ENCODE measurements at regions not wholly inside any gene's neighbourhood (a gene's known extent, or its start where the extent isn't known, plus 50 kb on each side); places are given as distances from the start of the nearest gene placed in this dataset.

DNA sequence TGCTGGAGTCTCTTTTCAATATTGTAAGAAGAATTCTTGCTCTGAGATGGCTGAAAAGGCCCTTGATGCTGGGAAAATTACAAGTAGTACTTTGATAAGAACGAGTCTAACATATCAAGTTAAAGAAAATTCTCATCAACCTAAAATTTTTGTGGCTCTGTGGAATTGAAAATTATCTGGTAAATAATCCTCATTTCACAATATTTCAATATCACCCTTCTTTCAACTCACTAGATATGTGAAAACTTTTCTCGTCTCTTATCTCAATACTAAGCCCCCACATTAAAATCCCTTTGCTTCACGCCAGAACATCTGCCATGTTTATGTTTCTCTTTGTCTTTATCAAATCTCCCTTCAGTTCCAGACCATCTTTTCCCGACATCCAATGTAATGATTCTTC, 448.8 kb downstream of the ZNF516 start:
- no TSS peak for BruUV-seq (replicated peaks)
- Histone ChIP-seq H3K4me1 (replicated peaks; ENCODE audit: insufficient read depth) (no peaks in the 10 kb centered on the region), H4K20me1 (ENCODE audit: insufficient read depth) (no peaks in the 10 kb centered on the region), H3K4me2 (no peak overlapping the region), H2AFZ (no peak overlapping the region), H3K9me3 (ENCODE audit: insufficient read depth, low read depth) (no peaks in the 10 kb centered on the region), H3K9me2 (ENCODE audit: insufficient read depth) (no peaks in the 10 kb centered on the region), H3K36me3 (ENCODE audit: low read depth) (no peaks in the 10 kb centered on the region), H3K4me3 (no peak overlapping the region), H3F3A (ENCODE audit: insufficient read depth, low read depth) (no peaks in the 10 kb centered on the region), H3K27me3 (ENCODE audit: insufficient read depth, low read depth) (peaks cover 31% of the 10 kb centered on the region; the same call in 1 of the 2 replicates), H3K79me2 (ENCODE audit: low read depth) (no peaks in the 10 kb centered on the region), H3K27ac (no peak overlapping the region)
- TF ChIP-seq, protein P1, sequence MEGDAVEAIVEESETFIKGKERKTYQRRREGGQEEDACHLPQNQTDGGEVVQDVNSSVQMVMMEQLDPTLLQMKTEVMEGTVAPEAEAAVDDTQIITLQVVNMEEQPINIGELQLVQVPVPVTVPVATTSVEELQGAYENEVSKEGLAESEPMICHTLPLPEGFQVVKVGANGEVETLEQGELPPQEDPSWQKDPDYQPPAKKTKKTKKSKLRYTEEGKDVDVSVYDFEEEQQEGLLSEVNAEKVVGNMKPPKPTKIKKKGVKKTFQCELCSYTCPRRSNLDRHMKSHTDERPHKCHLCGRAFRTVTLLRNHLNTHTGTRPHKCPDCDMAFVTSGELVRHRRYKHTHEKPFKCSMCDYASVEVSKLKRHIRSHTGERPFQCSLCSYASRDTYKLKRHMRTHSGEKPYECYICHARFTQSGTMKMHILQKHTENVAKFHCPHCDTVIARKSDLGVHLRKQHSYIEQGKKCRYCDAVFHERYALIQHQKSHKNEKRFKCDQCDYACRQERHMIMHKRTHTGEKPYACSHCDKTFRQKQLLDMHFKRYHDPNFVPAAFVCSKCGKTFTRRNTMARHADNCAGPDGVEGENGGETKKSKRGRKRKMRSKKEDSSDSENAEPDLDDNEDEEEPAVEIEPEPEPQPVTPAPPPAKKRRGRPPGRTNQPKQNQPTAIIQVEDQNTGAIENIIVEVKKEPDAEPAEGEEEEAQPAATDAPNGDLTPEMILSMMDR (conservative IDR thresholded peaks at IDR 0.05), result no peak
- TF ChIP-seq EZH2 (IDR thresholded peaks at IDR 0.05; ENCODE audit: low read depth), result no peak
- CTCF ChIA-PET, result no interaction called here
- POLR2A ChIA-PET (ENCODE audit: unreplicated experiment), result no interaction called here
- DNase-seq, result no peak
- intact Hi-C loops (cut with micrococcal nuclease; ENCODE audit: unreplicated experiment), result no loop called here

DNA sequence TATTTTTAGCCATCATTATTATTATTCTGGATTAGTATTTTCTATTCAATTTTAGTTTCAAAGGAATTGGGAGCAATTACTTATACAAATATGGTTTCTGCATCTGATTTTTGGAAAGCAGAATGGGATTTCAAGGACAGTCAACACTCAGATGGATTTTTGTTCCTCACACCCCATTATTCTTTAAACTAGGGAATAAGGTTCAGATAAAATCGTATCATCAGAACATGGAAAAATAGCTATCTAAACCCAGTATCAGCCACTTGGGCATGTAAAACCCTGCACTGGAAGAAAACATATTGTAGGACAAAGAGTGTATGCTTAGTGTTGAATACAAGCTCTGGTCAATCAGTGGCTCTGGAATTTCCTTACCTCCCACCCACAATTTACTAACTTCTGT, 452.5 kb downstream of the ZNF516 start:
- no peaks in the 10 kb centered on the region for H3K4me1 ChIP-seq (replicated peaks; ENCODE audit: insufficient read depth)
- intact Hi-C loops (cut with micrococcal nuclease; ENCODE audit: unreplicated experiment), result no loop called here
- no peak overlapping the region for H3K27ac ChIP-seq
- peaks cover 7% of the 10 kb centered on the region; the same call in 1 of the 2 replicates for H3K27me3 ChIP-seq (ENCODE audit: insufficient read depth, low read depth)
- H3K9me3 ChIP-seq (ENCODE audit: insufficient read depth, low read depth), result no peaks in the 10 kb centered on the region
- no peak overlapping the region for H3K4me3 ChIP-seq
- H3K4me2 ChIP-seq, result no peak overlapping the region
- no peak for TF ChIP-seq EZH2 (IDR thresholded peaks at IDR 0.05; ENCODE audit: low read depth)
- TF ChIP-seq, protein P1 (conservative IDR thresholded peaks at IDR 0.05), result no peak
- H2AFZ ChIP-seq, result no peak overlapping the region
- H4K20me1 ChIP-seq (ENCODE audit: insufficient read depth), result no peaks in the 10 kb centered on the region
- no peaks in the 10 kb centered on the region for H3K79me2 ChIP-seq (ENCODE audit: low read depth)
- BruUV-seq (replicated peaks), result no TSS peak
- DNase-seq, result no peak
- H3K36me3 ChIP-seq (ENCODE audit: low read depth), result no peaks in the 10 kb centered on the region
- no peaks in the 10 kb centered on the region for H3F3A ChIP-seq (ENCODE audit: insufficient read depth, low read depth)
- H3K9me2 ChIP-seq (ENCODE audit: insufficient read depth), result no peaks in the 10 kb centered on the region
- ChIA-PET POLR2A (ENCODE audit: unreplicated experiment) (no interaction called here), CTCF (no interaction called here)

- no peaks in the 10 kb centered on the region for H3K79me2 ChIP-seq (ENCODE audit: low read depth)
- no peak overlapping the region for H3K4me3 ChIP-seq
- no peak overlapping the region for H3K27ac ChIP-seq
- H3K4me1 ChIP-seq (replicated peaks; ENCODE audit: insufficient read depth), result no peaks in the 10 kb centered on the region
- H3K9me3 ChIP-seq (ENCODE audit: insufficient read depth, low read depth), result no peaks in the 10 kb centered on the region
- H3K4me2 ChIP-seq, result no peak overlapping the region
- intact Hi-C loops (cut with micrococcal nuclease; ENCODE audit: unreplicated experiment), result no loop called here
- H3K27me3 ChIP-seq (ENCODE audit: insufficient read depth, low read depth), result peaks cover 18% of the 10 kb centered on the region; the same call in 1 of the 2 replicates
- no peak overlapping the region for H2AFZ ChIP-seq
- H3K9me2 ChIP-seq (ENCODE audit: insufficient read depth), result no peaks in the 10 kb centered on the region
- POLR2A ChIA-PET (ENCODE audit: unreplicated experiment), result no interaction called here
- no TSS peak for BruUV-seq (replicated peaks)
- no peaks in the 10 kb centered on the region for H3F3A ChIP-seq (ENCODE audit: insufficient read depth, low read depth)
- DNase-seq, result no peak
- no peak for TF ChIP-seq EZH2 (IDR thresholded peaks at IDR 0.05; ENCODE audit: low read depth)
- TF ChIP-seq, protein P1 (conservative IDR thresholded peaks at IDR 0.05), result no peak
- H4K20me1 ChIP-seq (ENCODE audit: insufficient read depth), result no peaks in the 10 kb centered on the region
- no peaks in the 10 kb centered on the region for H3K36me3 ChIP-seq (ENCODE audit: low read depth)
- CTCF ChIA-PET, result no interaction called here
These were observed 476.8 kb downstream of the ZNF516 start for GRCh38 chr18:76018210-76018609.
